ENCODE measurements at regions not wholly inside any gene's neighbourhood (a gene's known extent, or its start where the extent isn't known, plus 50 kb on each side); places are given as distances from the start of the nearest gene placed in this dataset.

DNA sequence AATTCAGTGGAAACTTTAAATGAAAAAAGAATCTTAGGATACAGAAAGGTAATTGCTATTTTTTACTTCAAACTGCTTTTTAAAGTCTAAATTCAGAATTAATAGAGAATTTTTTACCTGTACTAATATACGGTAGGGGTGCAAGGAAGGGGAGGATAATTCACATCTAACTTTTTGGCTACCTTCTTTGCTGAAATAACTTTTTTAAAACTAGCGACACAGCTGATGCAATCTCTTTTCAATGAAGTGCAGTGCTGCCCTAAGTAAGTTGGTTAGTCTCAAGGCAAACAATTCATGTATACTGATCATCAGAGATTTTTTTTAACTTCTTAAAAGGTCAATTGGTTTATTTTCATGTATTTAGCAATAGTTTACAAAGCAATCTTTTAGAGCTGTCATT, 119.8 kb downstream of the NEDD1 start:
- TF ChIP-seq, protein P1, sequence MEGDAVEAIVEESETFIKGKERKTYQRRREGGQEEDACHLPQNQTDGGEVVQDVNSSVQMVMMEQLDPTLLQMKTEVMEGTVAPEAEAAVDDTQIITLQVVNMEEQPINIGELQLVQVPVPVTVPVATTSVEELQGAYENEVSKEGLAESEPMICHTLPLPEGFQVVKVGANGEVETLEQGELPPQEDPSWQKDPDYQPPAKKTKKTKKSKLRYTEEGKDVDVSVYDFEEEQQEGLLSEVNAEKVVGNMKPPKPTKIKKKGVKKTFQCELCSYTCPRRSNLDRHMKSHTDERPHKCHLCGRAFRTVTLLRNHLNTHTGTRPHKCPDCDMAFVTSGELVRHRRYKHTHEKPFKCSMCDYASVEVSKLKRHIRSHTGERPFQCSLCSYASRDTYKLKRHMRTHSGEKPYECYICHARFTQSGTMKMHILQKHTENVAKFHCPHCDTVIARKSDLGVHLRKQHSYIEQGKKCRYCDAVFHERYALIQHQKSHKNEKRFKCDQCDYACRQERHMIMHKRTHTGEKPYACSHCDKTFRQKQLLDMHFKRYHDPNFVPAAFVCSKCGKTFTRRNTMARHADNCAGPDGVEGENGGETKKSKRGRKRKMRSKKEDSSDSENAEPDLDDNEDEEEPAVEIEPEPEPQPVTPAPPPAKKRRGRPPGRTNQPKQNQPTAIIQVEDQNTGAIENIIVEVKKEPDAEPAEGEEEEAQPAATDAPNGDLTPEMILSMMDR (IDR thresholded peaks at IDR 0.05; ENCODE audit: low read depth, low read length, missing control alignments) = no peak
- DNase-seq (ENCODE audit: low read depth) = no peak

DNA sequence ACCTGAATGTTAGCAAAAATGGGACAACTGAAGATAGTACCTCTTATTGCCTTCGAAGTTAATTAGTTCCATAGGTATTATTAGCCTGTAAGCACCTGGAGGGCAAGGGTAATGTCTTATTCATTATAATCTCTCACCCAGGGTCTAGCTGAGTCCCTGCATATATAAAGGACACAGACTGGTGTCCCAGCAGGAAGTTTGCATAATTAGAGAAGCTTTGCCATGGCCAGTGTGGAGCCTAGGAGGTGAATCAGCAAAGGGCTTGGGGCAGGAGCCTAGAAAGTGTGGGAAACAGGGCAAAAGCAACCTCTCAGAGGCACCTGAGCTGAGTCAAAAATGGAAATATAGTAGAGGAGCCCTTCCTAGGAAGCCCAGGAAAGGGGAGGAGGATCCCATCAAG, 120.4 kb downstream of the NEDD1 start:
- TF ChIP-seq, protein P1 (IDR thresholded peaks at IDR 0.05; ENCODE audit: low read depth, low read length, missing control alignments) = no peak
- no peak overlapping the region for H3K4me3 ChIP-seq (ENCODE audit: low read depth, low read length)

More for the DNA sequence above, 119.8 kb downstream of the NEDD1 start:
- H3K4me3 ChIP-seq (ENCODE audit: low read depth, low read length) = no peak overlapping the region

DNA sequence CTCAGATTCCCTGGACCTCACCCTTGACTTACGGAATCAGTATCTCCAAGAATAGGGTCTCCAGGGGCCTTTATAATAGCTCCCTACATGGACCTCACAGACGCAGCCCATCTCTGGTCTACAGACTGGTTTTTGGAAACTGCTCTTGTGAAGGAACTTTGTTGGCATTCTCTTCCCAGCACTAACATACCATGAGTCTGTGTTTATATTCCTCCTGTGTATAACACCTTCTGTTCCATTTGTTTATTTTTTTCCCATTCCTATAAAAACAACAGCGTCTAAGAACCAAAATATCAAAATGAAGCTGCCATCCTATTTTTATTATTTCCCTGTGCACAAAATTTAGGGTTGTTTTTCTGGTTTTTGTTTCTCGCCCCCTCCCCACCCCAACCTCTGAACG, 131.1 kb downstream of the NEDD1 start:
- TF ChIP-seq, protein P1 (IDR thresholded peaks at IDR 0.05; ENCODE audit: low read depth, low read length, missing control alignments) = no peak
- H3K4me3 ChIP-seq (ENCODE audit: low read depth, low read length) = no peak overlapping the region
- DNase-seq (ENCODE audit: low read depth) = no peak

More for the DNA sequence above, 120.4 kb downstream of the NEDD1 start:
- DNase-seq (ENCODE audit: low read depth) = no peak

DNA sequence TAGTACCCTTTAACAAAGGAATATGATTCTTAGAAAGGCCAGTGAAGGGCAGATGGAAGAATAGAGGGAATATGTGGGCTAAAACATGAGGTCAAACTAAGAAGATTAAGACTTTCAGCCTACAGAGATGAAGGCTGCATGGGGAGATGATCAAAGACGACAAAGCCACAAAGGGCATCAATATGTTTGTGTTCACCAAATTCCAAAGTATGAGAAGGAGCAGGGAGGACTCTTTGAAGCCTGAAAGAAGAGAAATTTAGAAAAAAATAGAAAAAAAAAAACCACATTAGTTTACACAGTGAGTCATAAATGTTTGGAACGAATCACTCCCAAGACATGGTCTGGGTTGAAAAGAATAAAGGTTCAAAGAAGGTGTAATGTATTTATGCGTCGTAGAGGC, 131.8 kb downstream of the NEDD1 start:
- TF ChIP-seq, protein P1 (IDR thresholded peaks at IDR 0.05; ENCODE audit: low read depth, low read length, missing control alignments) = no peak
- no peak for DNase-seq (ENCODE audit: low read depth)
- H3K4me3 ChIP-seq (ENCODE audit: low read depth, low read length) = no peak overlapping the region

DNA sequence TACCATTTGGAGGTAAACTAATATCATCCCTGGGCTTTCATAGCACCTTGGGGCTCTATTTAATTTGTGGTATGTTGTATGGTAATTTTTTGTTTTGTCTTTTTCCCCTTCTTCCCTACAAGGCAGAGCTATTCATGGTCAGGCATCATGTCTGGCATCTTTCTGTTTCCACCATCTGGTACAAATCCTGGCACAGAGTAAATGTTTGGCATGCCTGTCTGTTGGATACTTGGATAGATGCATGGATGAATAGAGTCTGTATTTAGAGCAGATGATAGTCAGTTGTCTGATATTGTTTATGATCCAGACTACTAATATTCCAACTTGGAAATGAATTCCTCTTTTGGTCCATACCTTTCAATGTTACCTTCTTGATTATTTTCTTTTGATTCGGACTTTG, 139.8 kb downstream of the NEDD1 start:
- no peak overlapping the region for H3K4me3 ChIP-seq (ENCODE audit: low read depth, low read length)
- TF ChIP-seq, protein P1 (IDR thresholded peaks at IDR 0.05; ENCODE audit: low read depth, low read length, missing control alignments) = no peak
- no peak for DNase-seq (ENCODE audit: low read depth)

DNA sequence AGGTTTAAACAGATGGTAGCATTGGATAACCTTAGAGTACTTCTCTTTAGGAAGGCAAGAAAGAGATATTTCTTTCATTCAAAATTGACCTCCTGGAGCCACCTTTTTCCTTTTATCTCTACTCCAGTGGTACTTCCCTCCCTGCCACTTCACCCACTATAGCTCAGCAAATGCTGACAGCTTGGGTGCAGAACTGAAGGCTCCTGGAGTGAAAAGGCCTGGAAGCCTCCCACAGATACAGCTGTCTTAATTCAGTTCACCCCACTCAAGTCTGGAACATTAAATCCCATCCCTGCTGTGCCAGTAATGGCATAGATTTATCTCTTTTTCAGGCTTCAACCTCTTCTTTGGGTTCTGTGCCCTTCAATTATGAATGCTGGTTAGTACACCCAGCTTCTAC, 140.3 kb downstream of the NEDD1 start:
- no peak overlapping the region for H3K4me3 ChIP-seq (ENCODE audit: low read depth, low read length)
- TF ChIP-seq, protein P1 (IDR thresholded peaks at IDR 0.05; ENCODE audit: low read depth, low read length, missing control alignments) = no peak
- DNase-seq (ENCODE audit: low read depth) = no peak

DNA sequence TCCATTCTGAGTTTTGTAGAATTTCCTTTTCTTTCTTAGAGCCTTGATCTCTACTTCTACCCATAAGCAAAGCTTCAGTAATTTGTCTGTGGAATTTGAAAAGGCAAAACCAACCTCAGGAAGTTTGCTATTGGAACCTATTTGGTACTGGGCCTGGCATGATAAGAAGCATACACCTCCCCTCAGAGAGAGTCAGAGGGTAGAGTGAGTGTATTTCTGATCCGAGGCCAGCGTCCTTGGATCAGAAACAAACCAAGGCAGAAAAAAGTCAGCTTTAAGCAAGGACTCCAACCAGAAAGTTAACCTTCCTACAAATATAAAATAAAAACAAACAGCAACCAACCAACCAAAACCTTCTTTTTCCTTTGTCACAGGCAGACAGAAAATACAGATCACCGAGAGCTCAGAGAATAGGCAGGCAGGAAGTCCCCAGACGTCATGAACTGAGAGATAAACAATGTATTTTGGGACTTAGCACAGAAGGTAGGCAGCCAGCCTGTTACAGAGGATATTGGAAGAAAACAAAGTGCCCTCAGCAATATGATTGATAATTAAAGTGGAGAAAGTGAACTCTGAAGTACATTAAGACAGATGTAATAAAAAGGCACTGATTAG, 141.5 kb downstream of the NEDD1 start:
- H3K4me3 ChIP-seq (ENCODE audit: low read depth, low read length) = no peak overlapping the region
- no peak for DNase-seq (ENCODE audit: low read depth)
- TF ChIP-seq, protein P1 (IDR thresholded peaks at IDR 0.05; ENCODE audit: low read depth, low read length, missing control alignments) = no peak
